ENCODE measurements at regions not wholly inside any gene's neighbourhood (a gene's known extent, or its start where the extent isn't known, plus 50 kb on each side); places are given as distances from the start of the nearest gene placed in this dataset.

DNA sequence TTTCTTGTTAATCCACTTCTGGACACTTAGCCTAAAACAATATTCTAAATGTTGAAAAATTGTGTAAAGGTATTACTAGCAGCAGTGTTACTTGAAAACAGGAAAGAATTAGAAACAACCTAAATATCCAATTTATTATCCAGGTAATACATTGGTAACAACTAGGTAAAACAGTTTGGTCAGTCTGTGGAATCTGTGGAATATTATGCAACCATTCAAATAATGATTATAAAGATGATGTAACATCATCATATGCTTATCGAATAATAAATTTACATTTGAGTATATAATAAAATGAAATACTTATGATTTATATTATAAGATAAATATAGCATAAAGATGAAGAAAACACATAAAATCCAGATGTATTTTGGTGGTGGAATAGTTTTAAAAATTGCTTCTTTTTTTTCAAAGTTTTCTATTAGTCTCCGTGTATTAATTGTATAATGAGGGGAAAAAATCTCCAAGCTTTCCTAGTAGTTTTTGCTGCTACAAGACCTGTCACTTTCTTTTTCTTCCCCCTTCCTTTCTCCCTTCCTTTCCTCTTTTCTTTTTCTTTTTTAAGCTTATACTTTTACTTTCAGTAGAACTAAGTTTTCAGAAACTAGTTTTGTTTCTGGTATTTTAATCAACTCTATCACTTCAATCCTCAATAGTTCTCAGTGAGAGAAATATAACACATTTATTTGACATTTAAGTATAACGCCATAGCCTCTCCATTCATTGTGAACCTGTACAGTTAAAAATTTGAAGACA lies 197.8 kb upstream of the HMCN1 start:
- TF ChIP-seq, protein P1, sequence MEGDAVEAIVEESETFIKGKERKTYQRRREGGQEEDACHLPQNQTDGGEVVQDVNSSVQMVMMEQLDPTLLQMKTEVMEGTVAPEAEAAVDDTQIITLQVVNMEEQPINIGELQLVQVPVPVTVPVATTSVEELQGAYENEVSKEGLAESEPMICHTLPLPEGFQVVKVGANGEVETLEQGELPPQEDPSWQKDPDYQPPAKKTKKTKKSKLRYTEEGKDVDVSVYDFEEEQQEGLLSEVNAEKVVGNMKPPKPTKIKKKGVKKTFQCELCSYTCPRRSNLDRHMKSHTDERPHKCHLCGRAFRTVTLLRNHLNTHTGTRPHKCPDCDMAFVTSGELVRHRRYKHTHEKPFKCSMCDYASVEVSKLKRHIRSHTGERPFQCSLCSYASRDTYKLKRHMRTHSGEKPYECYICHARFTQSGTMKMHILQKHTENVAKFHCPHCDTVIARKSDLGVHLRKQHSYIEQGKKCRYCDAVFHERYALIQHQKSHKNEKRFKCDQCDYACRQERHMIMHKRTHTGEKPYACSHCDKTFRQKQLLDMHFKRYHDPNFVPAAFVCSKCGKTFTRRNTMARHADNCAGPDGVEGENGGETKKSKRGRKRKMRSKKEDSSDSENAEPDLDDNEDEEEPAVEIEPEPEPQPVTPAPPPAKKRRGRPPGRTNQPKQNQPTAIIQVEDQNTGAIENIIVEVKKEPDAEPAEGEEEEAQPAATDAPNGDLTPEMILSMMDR (IDR thresholded peaks at IDR 0.05) = no peak
- no peak for TF ChIP-seq POLR2A (IDR thresholded peaks at IDR 0.05)
